ENCODE measurements at regions not wholly inside any gene's neighbourhood (a gene's known extent, or its start where the extent isn't known, plus 50 kb on each side); places are given as distances from the start of the nearest gene placed in this dataset.

DNA sequence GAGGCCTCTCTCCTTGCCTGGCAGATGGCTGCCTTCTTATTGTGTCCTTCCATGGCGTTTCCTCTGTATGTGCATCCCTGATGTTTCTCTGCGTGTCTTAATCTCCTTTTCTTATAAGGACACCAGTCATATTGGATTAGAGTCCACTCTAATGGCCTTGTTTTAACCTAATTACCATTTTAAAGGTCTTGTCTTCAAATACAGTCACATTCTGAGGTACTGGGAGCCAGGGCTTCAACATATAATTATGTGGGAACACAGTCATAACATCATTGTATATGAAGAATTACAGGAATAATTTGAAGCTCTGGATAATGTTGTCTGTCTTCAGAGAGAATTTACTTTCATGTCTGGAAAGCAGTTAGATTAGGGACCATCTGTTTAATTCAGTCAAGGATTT is 56.4 kb upstream of the PTGFR start:
- no peak for DNase-seq

DNA sequence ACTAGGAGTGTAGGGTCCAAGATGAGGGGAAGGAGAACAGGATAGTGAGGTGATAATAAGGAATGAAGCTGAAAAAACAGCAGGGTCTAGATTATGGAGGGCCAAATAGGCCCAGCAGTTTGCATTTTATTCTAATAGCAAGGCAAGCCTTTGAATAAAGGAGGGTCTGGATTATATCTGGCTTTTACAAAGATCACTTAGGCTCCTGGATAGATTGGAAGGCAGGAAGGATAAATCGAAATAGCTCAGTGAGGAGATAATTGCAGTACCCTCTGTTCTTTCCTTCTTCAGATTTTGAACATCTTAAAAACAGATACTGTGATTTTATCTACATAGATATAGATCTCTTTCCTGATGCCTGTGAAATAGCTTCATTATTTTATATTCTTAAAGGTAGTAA is 53.8 kb upstream of the PTGFR start:
- no peak for DNase-seq

DNA sequence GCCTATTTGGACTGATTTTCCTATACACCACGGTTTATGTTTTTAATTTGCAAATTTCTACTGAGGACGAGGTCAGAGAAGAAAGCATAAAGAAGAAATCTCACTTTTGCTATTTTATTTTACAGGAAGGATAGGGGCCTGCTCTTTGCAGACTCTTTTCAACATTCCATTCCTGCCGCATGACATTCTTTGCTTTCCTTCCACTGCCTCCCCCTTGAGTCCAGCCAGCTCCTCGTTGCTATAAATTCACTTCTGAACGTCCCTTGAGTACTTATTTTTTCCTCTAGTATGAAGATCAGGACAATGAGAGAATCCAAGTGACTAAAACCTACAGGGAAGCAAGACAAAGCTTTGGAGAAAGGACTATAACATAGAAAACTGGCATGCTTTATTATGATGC is 53.4 kb upstream of the PTGFR start:
- DNase-seq = no peak

DNA sequence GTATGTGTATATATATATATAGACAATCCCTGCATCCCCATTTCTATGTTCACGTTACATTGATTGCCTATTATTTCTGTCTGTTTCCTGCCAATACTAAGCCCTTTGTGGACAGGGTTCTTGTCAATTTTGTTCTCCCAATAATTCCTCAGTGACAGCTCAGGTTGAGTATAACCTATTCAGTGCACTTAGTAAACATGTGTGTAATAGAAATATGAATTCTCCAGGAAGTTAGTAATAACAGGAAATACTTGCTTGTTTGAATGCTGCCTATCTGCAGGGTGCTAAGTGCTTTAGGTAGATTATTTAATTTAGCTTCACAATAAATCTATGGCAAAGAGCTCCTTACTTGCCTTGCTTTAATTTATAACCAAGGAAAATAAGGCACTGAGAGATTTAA is 52.8 kb upstream of the PTGFR start:
- no peak for DNase-seq

DNA sequence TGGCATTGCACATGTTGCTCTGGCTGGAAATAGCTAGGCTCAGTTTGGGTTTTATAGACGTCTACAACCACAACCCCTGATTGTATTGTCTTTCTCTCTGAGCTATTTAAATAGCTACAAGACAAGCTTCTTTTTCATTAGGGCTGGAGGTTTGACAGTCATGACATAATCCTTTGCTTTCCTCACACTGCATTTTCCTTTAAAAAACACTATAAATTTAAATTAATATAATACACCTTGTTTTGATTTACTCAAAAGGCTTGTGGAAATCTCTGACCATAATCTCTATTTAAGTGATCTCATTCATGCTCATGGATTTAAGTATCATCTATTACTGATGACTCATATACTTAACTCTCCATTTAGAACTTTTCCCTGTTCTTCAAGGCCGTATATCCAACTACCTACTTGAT is 50.4 kb upstream of the PTGFR start:
- DNase-seq = no peak

Data from femur (tissue), 1 donor.